ENCODE measurements at regions not wholly inside any gene's neighbourhood (a gene's known extent, or its start where the extent isn't known, plus 50 kb on each side); places are given as distances from the start of the nearest gene placed in this dataset.

GRCh38 chr6:147643341-147644200, 135.1 kb downstream of the SAMD5 start:
- no peaks in the 10 kb centered on the region for H3K4me1 ChIP-seq (ENCODE audit: control insufficient read depth in 2 of 2, insufficient read depth in 2 of 2, low read length in 2 of 2)
- no peaks in the 10 kb centered on the region for H3K9me3 ChIP-seq (ENCODE audit: control insufficient read depth in 2 of 2, low read length in 2 of 2)
- no peak overlapping the region for H3K9ac ChIP-seq (ENCODE audit: low read depth in 1 of 2, low read length in 2 of 2)
- H3K36me3 ChIP-seq (ENCODE audit: control insufficient read depth in 2 of 2, insufficient read depth in 2 of 2, low read length in 2 of 2), result no peaks in the 10 kb centered on the region
- H3K27me3 ChIP-seq (ENCODE audit: control insufficient read depth in 2 of 2, insufficient read depth in 2 of 2, low read length in 2 of 2), result no peaks in the 10 kb centered on the region
- no peak overlapping the region for H3K4me3 ChIP-seq (ENCODE audit: low read length in 2 of 2)
- H3K27ac ChIP-seq (ENCODE audit: low read depth in 2 of 2, low read length in 2 of 2), result no peak overlapping the region

DNA sequence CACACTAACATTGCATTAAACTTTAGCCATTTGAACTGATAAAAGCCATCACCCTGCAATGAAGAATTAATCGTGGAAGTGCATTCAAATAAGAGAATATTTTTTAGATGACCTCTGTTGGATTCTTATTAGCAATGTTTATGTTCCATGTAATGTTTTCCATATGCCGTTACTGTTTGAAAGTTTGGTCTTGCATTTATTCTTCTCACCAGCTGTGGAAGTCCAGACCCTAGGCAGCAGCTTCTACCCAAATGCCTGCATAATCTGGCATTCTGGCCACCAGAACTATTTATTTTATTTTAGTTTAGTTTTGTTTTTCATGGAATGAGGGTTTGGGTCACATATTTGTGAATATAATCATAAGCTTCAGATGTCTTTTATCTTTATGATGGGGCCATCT, 140.4 kb downstream of the SAMD5 start:
- H3K4me1 ChIP-seq (ENCODE audit: control insufficient read depth in 2 of 2, insufficient read depth in 2 of 2, low read length in 2 of 2), result no peaks in the 10 kb centered on the region

GRCh38 chr6:147651249-147652063, 143.0 kb downstream of the SAMD5 start:
- H3K27me3 ChIP-seq (ENCODE audit: control insufficient read depth in 2 of 2, insufficient read depth in 2 of 2, low read length in 2 of 2), result no peaks in the 10 kb centered on the region
- no peaks in the 10 kb centered on the region for H3K36me3 ChIP-seq (ENCODE audit: control insufficient read depth in 2 of 2, insufficient read depth in 2 of 2, low read length in 2 of 2)
- H3K4me1 ChIP-seq (ENCODE audit: control insufficient read depth in 2 of 2, insufficient read depth in 2 of 2, low read length in 2 of 2), result no peaks in the 10 kb centered on the region
- H3K9me3 ChIP-seq (ENCODE audit: control insufficient read depth in 2 of 2, low read length in 2 of 2), result no peaks in the 10 kb centered on the region
- no peak overlapping the region for H3K4me3 ChIP-seq (ENCODE audit: low read length in 2 of 2)
- no peak overlapping the region for H3K9ac ChIP-seq (ENCODE audit: low read depth in 1 of 2, low read length in 2 of 2)
- no peak overlapping the region for H3K27ac ChIP-seq (ENCODE audit: low read depth in 2 of 2, low read length in 2 of 2)

More for the DNA sequence above, 140.4 kb downstream of the SAMD5 start:
- Histone ChIP-seq H3K27me3 (ENCODE audit: control insufficient read depth in 2 of 2, insufficient read depth in 2 of 2, low read length in 2 of 2) (no peaks in the 10 kb centered on the region), H3K9me3 (ENCODE audit: control insufficient read depth in 2 of 2, low read length in 2 of 2) (no peaks in the 10 kb centered on the region), H3K9ac (ENCODE audit: low read depth in 1 of 2, low read length in 2 of 2) (no peak overlapping the region), H3K4me3 (ENCODE audit: low read length in 2 of 2) (no peak overlapping the region), H3K36me3 (ENCODE audit: control insufficient read depth in 2 of 2, insufficient read depth in 2 of 2, low read length in 2 of 2) (no peaks in the 10 kb centered on the region), H3K27ac (ENCODE audit: low read depth in 2 of 2, low read length in 2 of 2) (no peak overlapping the region)

- no peaks in the 10 kb centered on the region for H3K27me3 ChIP-seq (ENCODE audit: control insufficient read depth in 2 of 2, insufficient read depth in 2 of 2, low read length in 2 of 2)
- H3K9me3 ChIP-seq (ENCODE audit: control insufficient read depth in 2 of 2, low read length in 2 of 2), result no peaks in the 10 kb centered on the region
- H3K4me3 ChIP-seq (ENCODE audit: low read length in 2 of 2), result no peak overlapping the region
- no peak overlapping the region for H3K27ac ChIP-seq (ENCODE audit: low read depth in 2 of 2, low read length in 2 of 2)
- no peak overlapping the region for H3K9ac ChIP-seq (ENCODE audit: low read depth in 1 of 2, low read length in 2 of 2)
- H3K36me3 ChIP-seq (ENCODE audit: control insufficient read depth in 2 of 2, insufficient read depth in 2 of 2, low read length in 2 of 2), result no peaks in the 10 kb centered on the region
- H3K4me1 ChIP-seq (ENCODE audit: control insufficient read depth in 2 of 2, insufficient read depth in 2 of 2, low read length in 2 of 2), result no peaks in the 10 kb centered on the region
Observed at GRCh38 chr6:147653631-147654030, 145.1 kb downstream of the SAMD5 start.

DNA sequence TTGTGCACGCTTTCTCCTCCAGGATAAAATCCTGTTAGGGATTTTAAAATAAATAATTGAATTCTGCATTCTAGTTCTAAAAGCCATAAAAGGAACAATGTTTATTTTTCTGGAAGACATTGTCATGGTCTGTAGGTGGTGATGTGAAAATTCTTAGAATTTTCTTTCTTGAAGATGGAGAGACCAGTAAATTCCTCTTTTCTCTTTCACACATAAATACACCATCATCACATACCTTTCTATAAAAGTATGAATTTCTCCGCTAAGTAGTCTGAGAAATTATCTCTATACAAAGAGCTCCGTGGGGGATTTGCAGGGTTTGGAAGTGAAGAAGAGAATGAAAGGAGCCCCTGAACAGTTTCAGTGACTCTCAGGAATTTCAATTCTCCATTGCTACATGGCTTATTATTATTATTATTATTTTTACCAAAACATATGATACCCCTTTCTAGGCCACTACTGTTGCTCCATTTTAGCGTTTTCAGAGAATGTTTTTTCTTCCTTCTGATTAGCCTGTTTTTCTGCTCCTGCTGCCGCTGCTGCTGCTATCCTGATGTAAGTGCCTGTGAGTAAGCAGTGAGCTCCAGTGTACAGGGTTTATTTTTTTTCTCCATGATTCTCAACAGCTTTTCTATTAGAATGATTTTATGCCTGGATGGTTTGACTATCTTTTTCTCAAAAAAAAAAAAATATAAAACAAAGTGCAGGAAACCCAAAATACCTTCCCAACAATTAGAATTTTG, 145.8 kb downstream of the SAMD5 start:
- no peaks in the 10 kb centered on the region for H3K36me3 ChIP-seq (ENCODE audit: control insufficient read depth in 2 of 2, insufficient read depth in 2 of 2, low read length in 2 of 2)
- no peak overlapping the region for H3K4me3 ChIP-seq (ENCODE audit: low read length in 2 of 2)
- no peaks in the 10 kb centered on the region for H3K4me1 ChIP-seq (ENCODE audit: control insufficient read depth in 2 of 2, insufficient read depth in 2 of 2, low read length in 2 of 2)
- no peaks in the 10 kb centered on the region for H3K9me3 ChIP-seq (ENCODE audit: control insufficient read depth in 2 of 2, low read length in 2 of 2)
- H3K27me3 ChIP-seq (ENCODE audit: control insufficient read depth in 2 of 2, insufficient read depth in 2 of 2, low read length in 2 of 2), result no peaks in the 10 kb centered on the region
- H3K9ac ChIP-seq (ENCODE audit: low read depth in 1 of 2, low read length in 2 of 2), result no peak overlapping the region
- H3K27ac ChIP-seq (ENCODE audit: low read depth in 2 of 2, low read length in 2 of 2), result no peak overlapping the region

GRCh38 chr6:147660334-147661311, 152.1 kb downstream of the SAMD5 start:
- Histone ChIP-seq H3K4me3 (ENCODE audit: low read length in 2 of 2) (no peak overlapping the region), H3K9ac (ENCODE audit: low read depth in 1 of 2, low read length in 2 of 2) (no peak overlapping the region), H3K36me3 (ENCODE audit: control insufficient read depth in 2 of 2, insufficient read depth in 2 of 2, low read length in 2 of 2) (no peaks in the 10 kb centered on the region), H3K9me3 (ENCODE audit: control insufficient read depth in 2 of 2, low read length in 2 of 2) (no peaks in the 10 kb centered on the region), H3K27me3 (ENCODE audit: control insufficient read depth in 2 of 2, insufficient read depth in 2 of 2, low read length in 2 of 2) (no peaks in the 10 kb centered on the region), H3K4me1 (ENCODE audit: control insufficient read depth in 2 of 2, insufficient read depth in 2 of 2, low read length in 2 of 2) (no peaks in the 10 kb centered on the region), H3K27ac (ENCODE audit: low read depth in 2 of 2, low read length in 2 of 2) (no peak overlapping the region)

GRCh38 chr6:147662646-147663045, 154.2 kb downstream of the SAMD5 start:
- Histone ChIP-seq H3K4me1 (ENCODE audit: control insufficient read depth in 2 of 2, insufficient read depth in 2 of 2, low read length in 2 of 2) (no peaks in the 10 kb centered on the region), H3K4me3 (ENCODE audit: low read length in 2 of 2) (no peak overlapping the region), H3K9ac (ENCODE audit: low read depth in 1 of 2, low read length in 2 of 2) (no peak overlapping the region), H3K27ac (ENCODE audit: low read depth in 2 of 2, low read length in 2 of 2) (no peak overlapping the region), H3K36me3 (ENCODE audit: control insufficient read depth in 2 of 2, insufficient read depth in 2 of 2, low read length in 2 of 2) (no peaks in the 10 kb centered on the region), H3K27me3 (ENCODE audit: control insufficient read depth in 2 of 2, insufficient read depth in 2 of 2, low read length in 2 of 2) (no peaks in the 10 kb centered on the region), H3K9me3 (ENCODE audit: control insufficient read depth in 2 of 2, low read length in 2 of 2) (no peaks in the 10 kb centered on the region)

GRCh38 chr6:147664092-147664491, 155.6 kb downstream of the SAMD5 start:
- Histone ChIP-seq H3K36me3 (ENCODE audit: control insufficient read depth in 2 of 2, insufficient read depth in 2 of 2, low read length in 2 of 2) (no peaks in the 10 kb centered on the region), H3K27me3 (ENCODE audit: control insufficient read depth in 2 of 2, insufficient read depth in 2 of 2, low read length in 2 of 2) (no peaks in the 10 kb centered on the region), H3K27ac (ENCODE audit: low read depth in 2 of 2, low read length in 2 of 2) (no peak overlapping the region), H3K9me3 (ENCODE audit: control insufficient read depth in 2 of 2, low read length in 2 of 2) (peaks cover 0 to 1% of the 10 kb centered on the region in 2 donors), H3K4me3 (ENCODE audit: low read length in 2 of 2) (no peak overlapping the region), H3K4me1 (ENCODE audit: control insufficient read depth in 2 of 2, insufficient read depth in 2 of 2, low read length in 2 of 2) (no peaks in the 10 kb centered on the region), H3K9ac (ENCODE audit: low read depth in 1 of 2, low read length in 2 of 2) (no peak overlapping the region)

DNA sequence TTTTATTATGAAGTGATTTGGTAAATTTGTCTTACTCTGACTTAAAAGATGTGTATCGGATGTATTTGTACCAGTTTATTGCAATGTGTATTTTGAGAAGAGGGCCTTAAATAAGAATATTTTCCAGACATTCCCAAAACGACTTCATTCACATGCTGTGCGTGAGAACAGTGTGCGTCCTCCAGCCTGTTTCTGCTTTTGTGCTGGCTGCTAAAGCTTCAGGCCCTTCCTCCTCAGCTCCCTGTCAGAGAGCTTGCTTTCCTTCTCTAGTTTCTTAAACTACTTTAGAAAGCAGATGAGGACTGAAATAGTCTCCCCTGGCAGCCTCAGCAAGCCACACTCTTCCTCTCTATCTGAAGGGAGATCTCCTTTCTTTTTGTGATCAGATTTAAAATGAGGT, 157.8 kb downstream of the SAMD5 start:
- Histone ChIP-seq H3K4me3 (ENCODE audit: low read length in 2 of 2) (no peak overlapping the region), H3K4me1 (ENCODE audit: control insufficient read depth in 2 of 2, insufficient read depth in 2 of 2, low read length in 2 of 2) (no peaks in the 10 kb centered on the region), H3K27me3 (ENCODE audit: control insufficient read depth in 2 of 2, insufficient read depth in 2 of 2, low read length in 2 of 2) (no peaks in the 10 kb centered on the region), H3K9me3 (ENCODE audit: control insufficient read depth in 2 of 2, low read length in 2 of 2) (peaks cover 0 to 2% of the 10 kb centered on the region in 2 donors), H3K36me3 (ENCODE audit: control insufficient read depth in 2 of 2, insufficient read depth in 2 of 2, low read length in 2 of 2) (no peaks in the 10 kb centered on the region), H3K27ac (ENCODE audit: low read depth in 2 of 2, low read length in 2 of 2) (no peak overlapping the region), H3K9ac (ENCODE audit: low read depth in 1 of 2, low read length in 2 of 2) (no peak overlapping the region)
